ENCODE measurements at regions not wholly inside any gene's neighbourhood (a gene's known extent, or its start where the extent isn't known, plus 50 kb on each side); places are given as distances from the start of the nearest gene placed in this dataset.

GRCh38 chr5:2487152-2487763 lies 264.2 kb downstream of the IRX2 start:
- no peak for DNase-seq

- no peak for DNase-seq
Measured at GRCh38 chr5:2486373-2486772, 265.1 kb downstream of the IRX2 start.

GRCh38 chr5:2482778-2483177 lies 268.7 kb downstream of the IRX2 start:
- no peak for DNase-seq

GRCh38 chr5:2480871-2481270 lies 270.6 kb downstream of the IRX2 start:
- DNase-seq, result no peak

GRCh38 chr5:2475902-2476301 lies 275.6 kb downstream of the IRX2 start:
- DNase-seq, result no peak

GRCh38 chr5:2472670-2473069 lies 278.8 kb downstream of the IRX2 start:
- DNase-seq, result no peak

- no peak for DNase-seq
Measured at GRCh38 chr5:2471152-2471879, 280.2 kb downstream of the IRX2 start.

GRCh38 chr5:2466966-2467365 lies 284.5 kb downstream of the IRX2 start:
- DNase-seq, result no peak

GRCh38 chr5:2465383-2465782 lies 286.1 kb downstream of the IRX2 start:
- DNase-seq, result no peak

- no peak for DNase-seq
Measured at GRCh38 chr5:2464141-2464540, 287.3 kb downstream of the IRX2 start.

- DNase-seq, result no peak
Measured at GRCh38 chr5:2461701-2462691, 289.5 kb downstream of the IRX2 start.

GRCh38 chr5:2460098-2460497 lies 291.4 kb downstream of the IRX2 start:
- DNase-seq, result no peak

GRCh38 chr5:2459251-2459650 lies 292.2 kb downstream of the IRX2 start:
- DNase-seq, result no peak

GRCh38 chr5:2455878-2456277 lies 295.6 kb downstream of the IRX2 start:
- DNase-seq, result no peak

- no peak for DNase-seq
Measured at GRCh38 chr5:2454876-2455275, 296.6 kb downstream of the IRX2 start.

GRCh38 chr5:2453781-2454180 lies 297.7 kb downstream of the IRX2 start:
- DNase-seq, result no peak

GRCh38 chr5:2451100-2451499 lies 300.4 kb downstream of the IRX2 start:
- DNase-seq, result no peak

GRCh38 chr5:2442496-2443354 lies 308.8 kb downstream of the IRX2 start:
- no peak for DNase-seq

GRCh38 chr5:2441495-2442180 lies 309.8 kb downstream of the IRX2 start:
- DNase-seq, result no peak

GRCh38 chr5:2439608-2440007 lies 311.9 kb downstream of the IRX2 start:
- DNase-seq, result no peak

GRCh38 chr5:2433086-2433485 lies 318.4 kb downstream of the IRX2 start:
- DNase-seq, result no peak
